ENCODE measurements at regions not wholly inside any gene's neighbourhood (a gene's known extent, or its start where the extent isn't known, plus 50 kb on each side); places are given as distances from the start of the nearest gene placed in this dataset.
A peak's percentile ranks its signal among the peaks of the same experiment; 100 is the strongest.

GRCh38 chr7:84393786-84394185 is 199.2 kb upstream of the SEMA3A start:
- no peak for ATAC-seq
- intact Hi-C loops (cut with DNase I), result loop anchor here in 1 of 2 donors (5.0 kb wide), 1 partner anchor 51 kb away; no protein-coding TSS in a partner anchor
- DNase-seq, result no peak

- intact Hi-C loops (cut with DNase I), result loop anchor here in 1 of 2 donors (5.0 kb wide), 1 partner anchor 49 kb away; no protein-coding TSS in a partner anchor
- no peak for DNase-seq
- no peak for ATAC-seq
Observed at GRCh38 chr7:84390845-84391244, 196.3 kb upstream of the SEMA3A start.

GRCh38 chr7:84389242-84389641 is 194.7 kb upstream of the SEMA3A start:
- ATAC-seq (no peak), DNase-seq (no peak)
- intact Hi-C loops (cut with DNase I), result no loop called here

DNA sequence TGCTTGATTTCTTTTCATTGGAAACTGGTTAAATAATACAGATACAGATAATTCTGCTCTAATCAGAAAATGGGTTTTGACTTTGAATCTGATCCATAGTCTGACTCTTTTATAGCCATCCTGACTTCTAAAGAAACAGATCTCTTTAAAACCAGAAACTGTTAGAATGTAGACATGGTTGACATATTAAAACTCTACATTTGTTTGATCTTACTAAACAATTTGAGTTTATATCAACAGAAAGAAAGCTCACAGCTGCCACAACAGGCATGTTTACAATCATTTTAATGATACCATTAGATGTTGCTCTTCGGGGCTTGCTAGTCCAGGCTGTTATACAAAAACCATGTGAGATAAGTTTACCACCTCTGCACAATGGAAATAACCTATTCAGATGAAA is 193.0 kb upstream of the SEMA3A start:
- ATAC-seq (no peak), DNase-seq (no peak)
- intact Hi-C loops (cut with DNase I), result no loop called here

- DNase-seq (no peak), ATAC-seq (no peak)
- intact Hi-C loops (cut with DNase I), result no loop called here
Observed at GRCh38 chr7:84384417-84384816, 189.8 kb upstream of the SEMA3A start.

GRCh38 chr7:84379446-84379845 is 184.9 kb upstream of the SEMA3A start:
- intact Hi-C loops (cut with DNase I), result no loop called here
- ATAC-seq, result no peak

GRCh38 chr7:84372712-84373111 is 178.1 kb upstream of the SEMA3A start:
- ATAC-seq (no peak), DNase-seq (no peak)
- intact Hi-C loops (cut with DNase I), result no loop called here

More at GRCh38 chr7:84379446-84379845, 184.9 kb upstream of the SEMA3A start:
- no peak for DNase-seq

DNA sequence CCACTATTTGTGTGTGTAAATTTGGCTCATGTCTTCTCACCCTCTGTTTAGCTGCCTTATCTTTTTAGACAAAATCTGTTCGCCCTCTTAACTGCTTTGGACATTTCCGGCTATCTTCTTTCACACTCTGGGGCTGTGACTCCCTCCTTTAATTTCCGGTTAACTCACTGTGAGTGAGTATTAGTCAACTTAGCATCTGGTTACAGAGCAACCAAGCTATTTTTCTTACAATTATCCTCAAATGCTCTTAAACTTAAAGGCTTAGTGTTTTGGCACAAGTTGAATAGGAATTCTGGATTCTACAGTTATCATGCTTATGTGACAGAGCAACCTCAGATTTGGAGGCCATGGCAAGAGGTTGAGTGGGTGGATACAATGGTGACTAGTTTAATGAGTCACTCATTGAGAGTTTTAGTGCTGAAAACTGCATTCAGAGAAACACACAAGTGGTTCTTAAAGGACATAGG is 177.6 kb upstream of the SEMA3A start:
- intact Hi-C loops (cut with DNase I), result no loop called here
- peak; percentile 71 to 76 for ATAC-seq
- no peak for DNase-seq

DNA sequence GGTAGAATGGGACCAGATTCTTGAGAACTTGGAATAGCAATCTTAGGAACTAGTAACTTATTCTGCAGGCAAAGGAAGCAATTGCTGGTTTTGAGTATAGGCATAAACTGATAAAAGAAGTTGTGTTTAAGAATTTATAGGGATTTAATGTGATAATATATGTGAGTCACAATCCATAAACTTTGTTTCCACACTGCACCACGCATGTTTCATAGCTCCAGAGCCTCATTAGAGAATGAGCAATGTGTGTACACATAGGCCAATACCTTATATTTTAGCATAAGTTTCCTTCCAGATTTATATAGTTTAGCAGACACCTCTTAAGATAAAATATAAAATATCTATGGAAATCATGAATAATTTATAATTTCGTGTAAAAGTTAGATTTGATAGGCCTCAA is 175.5 kb upstream of the SEMA3A start:
- intact Hi-C loops (cut with DNase I), result no loop called here
- DNase-seq (no peak), ATAC-seq (no peak)

- DNase-seq, result no peak
- intact Hi-C loops (cut with DNase I), result no loop called here
- ATAC-seq, result no peak
Observed at GRCh38 chr7:84368122-84368521, 173.5 kb upstream of the SEMA3A start.

- no peak for DNase-seq
- intact Hi-C loops (cut with DNase I), result no loop called here
- no peak for ATAC-seq
Observed at GRCh38 chr7:84364708-84365107, 170.1 kb upstream of the SEMA3A start.

- DNase-seq (no peak), ATAC-seq (no peak)
- intact Hi-C loops (cut with DNase I), result no loop called here
Observed at GRCh38 chr7:84363741-84364140, 169.2 kb upstream of the SEMA3A start.

DNA sequence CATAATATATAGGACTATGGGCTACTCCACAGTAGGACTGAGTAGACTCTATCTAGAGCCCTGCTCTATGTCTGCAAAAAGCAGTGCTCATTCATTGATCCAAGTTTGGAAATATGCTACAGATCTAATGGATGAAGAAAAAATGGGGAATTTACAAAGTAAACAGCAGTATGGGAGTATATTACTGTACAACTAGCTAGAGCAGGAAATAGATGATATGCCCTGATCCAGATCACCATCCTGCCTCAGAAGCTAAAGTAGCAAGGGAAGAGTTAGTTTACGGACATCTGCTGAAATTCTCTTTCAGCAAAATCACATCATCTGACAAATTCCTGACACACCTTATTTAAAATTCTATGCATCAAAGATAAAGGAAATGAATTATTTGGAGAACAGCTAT is 168.2 kb upstream of the SEMA3A start:
- DNase-seq (no peak), ATAC-seq (no peak)
- intact Hi-C loops (cut with DNase I), result no loop called here

DNA sequence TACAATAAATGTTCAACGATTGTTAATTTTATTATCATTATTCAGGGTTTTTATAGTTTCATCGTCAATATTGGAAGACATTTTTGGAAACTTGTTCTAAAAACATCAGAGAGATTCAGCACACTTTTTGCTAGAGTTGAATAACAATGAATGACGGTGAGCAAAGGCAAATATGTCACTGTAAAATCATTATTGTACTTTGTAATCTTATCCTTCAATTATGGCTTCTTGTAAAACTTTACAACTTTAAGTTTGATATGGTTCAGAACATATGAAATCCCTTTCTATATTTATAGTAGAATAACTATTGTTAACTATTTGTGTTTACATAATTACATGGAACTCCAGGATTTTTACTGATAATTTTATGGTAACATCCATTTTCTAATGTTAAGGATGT is 167.8 kb upstream of the SEMA3A start:
- ATAC-seq (no peak), DNase-seq (no peak)
- intact Hi-C loops (cut with DNase I), result no loop called here

- intact Hi-C loops (cut with DNase I), result no loop called here
- DNase-seq (no peak), ATAC-seq (no peak)
Observed at GRCh38 chr7:84354866-84355265, 160.3 kb upstream of the SEMA3A start.

- intact Hi-C loops (cut with DNase I), result no loop called here
- ATAC-seq (no peak), DNase-seq (no peak)
Observed at GRCh38 chr7:84354030-84354429, 159.4 kb upstream of the SEMA3A start.

DNA sequence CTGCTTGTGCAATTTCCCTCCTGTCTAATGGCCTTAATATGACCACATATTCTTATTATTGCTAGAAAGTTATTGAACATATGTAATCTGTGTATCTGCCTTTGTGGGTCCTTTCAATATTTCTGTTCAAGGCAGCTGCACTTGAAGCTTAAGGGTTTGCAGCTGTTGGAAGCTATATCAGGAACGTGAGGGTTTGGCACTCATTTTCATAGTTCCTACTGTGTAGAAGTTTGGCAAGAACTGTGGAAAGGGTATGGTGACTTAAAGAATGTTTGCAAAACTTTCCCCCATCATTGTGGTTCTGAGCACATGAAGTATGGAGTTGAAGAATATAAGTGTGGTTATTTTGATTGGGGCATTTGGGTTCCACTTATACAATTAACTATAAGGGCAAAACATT is 144.7 kb upstream of the SEMA3A start:
- intact Hi-C loops (cut with DNase I), result no loop called here
- no peak for ATAC-seq
- no peak for DNase-seq

GRCh38 chr7:84337429-84337828 is 142.8 kb upstream of the SEMA3A start:
- no peak for DNase-seq
- intact Hi-C loops (cut with DNase I), result no loop called here
- ATAC-seq, result peak in 1 of 2 donors; percentile 40

DNA sequence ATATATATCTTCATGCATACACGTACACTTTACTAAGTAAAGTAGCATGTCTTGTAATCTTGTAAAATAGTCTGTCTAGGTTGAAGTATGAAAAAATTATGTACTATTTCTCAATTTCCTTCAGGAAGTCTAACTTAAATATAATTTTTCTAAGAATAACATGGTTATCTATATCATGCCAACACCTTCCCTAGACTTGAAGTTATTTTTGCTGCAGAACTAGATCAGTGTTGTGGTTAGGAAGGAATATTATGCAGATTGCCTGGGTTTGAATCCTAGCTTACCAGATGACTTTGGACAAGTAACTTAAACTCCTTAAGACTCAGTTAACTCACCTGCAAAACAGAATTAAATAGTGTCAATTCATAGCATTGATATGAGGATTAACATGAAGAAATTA is 142.2 kb upstream of the SEMA3A start:
- intact Hi-C loops (cut with DNase I), result no loop called here
- DNase-seq (no peak), ATAC-seq (no peak)

- intact Hi-C loops (cut with DNase I), result no loop called here
- DNase-seq, result no peak
- ATAC-seq, result peak in 1 of 2 donors; percentile 65
Observed at GRCh38 chr7:84336303-84336702, 141.7 kb upstream of the SEMA3A start.

DNA sequence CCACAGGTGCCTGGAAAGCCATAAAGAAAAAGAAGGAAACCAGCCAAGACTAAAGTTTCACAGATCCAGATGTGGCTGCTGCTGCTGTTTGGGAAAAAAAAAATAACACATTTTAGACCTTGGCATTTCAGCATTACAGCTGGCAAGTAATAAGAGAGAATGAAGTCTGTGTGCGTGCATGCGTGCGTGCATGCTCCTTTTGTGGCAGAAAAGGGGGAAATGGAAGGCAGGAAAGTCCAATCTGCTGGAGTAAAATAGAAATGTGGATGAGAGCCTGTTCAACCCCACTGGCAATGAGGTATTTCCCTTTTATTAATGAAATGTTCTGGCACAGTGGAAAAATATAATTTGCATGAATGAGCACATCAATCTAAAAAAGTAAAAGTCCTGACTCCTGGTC is 137.0 kb upstream of the SEMA3A start:
- intact Hi-C loops (cut with DNase I), result no loop called here
- DNase-seq (no peak), ATAC-seq (no peak)

DNA sequence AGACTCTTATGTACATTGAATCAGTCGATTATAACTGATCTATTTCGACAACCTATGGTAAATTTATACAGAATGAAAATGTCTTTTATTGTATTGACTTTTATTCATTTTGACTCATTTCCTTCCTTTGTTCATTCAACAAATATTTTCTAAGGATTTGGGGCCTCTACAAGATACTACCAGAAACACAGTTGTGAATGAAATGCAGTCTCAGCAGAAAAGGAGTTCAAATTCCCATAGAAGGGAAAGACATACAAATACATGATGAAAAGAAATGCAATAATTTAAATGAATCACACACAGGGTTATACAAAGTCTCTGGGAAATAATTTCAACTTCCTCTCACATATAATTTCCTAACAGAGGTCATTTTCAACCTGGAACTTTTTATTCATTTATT is 134.0 kb upstream of the SEMA3A start:
- DNase-seq (no peak), ATAC-seq (no peak)
- intact Hi-C loops (cut with DNase I), result no loop called here

Data from left cardiac atrium (tissue), 4 donors.